H9 (cell line): ENCODE measurements at regions not wholly inside any gene's neighbourhood (a gene's known extent, or its start where the extent isn't known, plus 50 kb on each side); places are given as distances from the start of the nearest gene placed in this dataset.

Source experiments
- DNase-seq: peaks from one replicate; pipeline ENCODE4 v3.0.0-alpha.2; 2017
- H2AFZ ChIP-seq: one replicate; pipeline ENCODE4 v1.6.1; 2013; ENCODE audit warnings: mild to moderate bottlenecking, low read length, control low read depth, moderate library complexity
- H2AK5ac ChIP-seq: 2 replicates; pipeline ENCODE4 v1.6.1; 2013; ENCODE audit warnings: low read length, control low read depth, mixed read lengths; ENCODE audit not compliant: insufficient read length
- H2BK120ac ChIP-seq: one replicate; pipeline ENCODE4 v1.6.1; 2013; ENCODE audit warnings: low read depth, mild to moderate bottlenecking, low read length, control low read depth, inconsistent platforms; ENCODE audit not compliant: poor library complexity, severe bottlenecking
- H2BK12ac ChIP-seq: 2 replicates; pipeline ENCODE4 v1.6.1; 2013; ENCODE audit warnings: low read length, control low read depth, mixed read lengths, low read depth; ENCODE audit not compliant: insufficient read length
- H2BK15ac ChIP-seq: 2 replicates; pipeline ENCODE4 v1.6.1; 2013; ENCODE audit warnings: low read depth, low read length, control low read depth
- H2BK20ac ChIP-seq: one replicate; pipeline ENCODE4 v1.6.1; 2013; ENCODE audit warnings: low read depth, mild to moderate bottlenecking, low read length, control low read depth, inconsistent platforms; ENCODE audit not compliant: poor library complexity, severe bottlenecking
- H2BK5ac ChIP-seq: 2 replicates; pipeline ENCODE4 v1.6.1; 2013; ENCODE audit warnings: low read length, control low read depth, mixed read lengths; ENCODE audit not compliant: insufficient read length
- H3K14ac ChIP-seq: 2 replicates; pipeline ENCODE4 v1.6.1; 2013; ENCODE audit warnings: low read length, control low read depth; ENCODE audit not compliant: insufficient read depth
- H3K18ac ChIP-seq: 2 replicates; pipeline ENCODE4 v1.6.1; 2013; ENCODE audit warnings: low read depth, mild to moderate bottlenecking, mixed read lengths, low read length, control low read depth; ENCODE audit not compliant: insufficient read length
- H3K23ac ChIP-seq: 2 replicates; pipeline ENCODE4 v1.6.1; 2013; ENCODE audit warnings: low read length, control low read depth, mixed read lengths, low read depth; ENCODE audit not compliant: insufficient read length
- H3K23me2 ChIP-seq: 2 replicates; pipeline ENCODE4 v1.6.1; 2013; ENCODE audit warnings: low read depth, mild to moderate bottlenecking, mixed read lengths, low read length, control low read depth; ENCODE audit not compliant: insufficient read length, poor library complexity, severe bottlenecking
- H3K27ac ChIP-seq: 2 replicates; pipeline ENCODE4 v1.5.1; 2013; ENCODE audit warnings: low read length, control low read depth, mixed read lengths, low read depth; ENCODE audit not compliant: insufficient read length
- H3K27me3 ChIP-seq: 2 replicates; pipeline ENCODE4 v1.6.1; 2013; ENCODE audit warnings: low read length, control low read depth, inconsistent platforms; ENCODE audit not compliant: insufficient read depth
- H3K4ac ChIP-seq: 2 replicates; pipeline ENCODE4 v1.6.1; 2013; ENCODE audit warnings: low read depth, mild to moderate bottlenecking, control low read depth, inconsistent platforms, low read length, moderate library complexity
- H3K4me1 ChIP-seq: 2 replicates; pipeline ENCODE4 v1.6.1; 2013; ENCODE audit warnings: low read length, control low read depth, inconsistent platforms; ENCODE audit not compliant: insufficient read depth
- H3K4me2 ChIP-seq: 2 replicates; pipeline ENCODE4 v1.6.1; 2013; ENCODE audit warnings: low read length, control low read depth, mixed read lengths; ENCODE audit not compliant: insufficient read length, insufficient read depth
- H3K56ac ChIP-seq: 2 replicates; pipeline ENCODE4 v1.6.1; 2013; ENCODE audit warnings: low read depth, mild to moderate bottlenecking, mixed read lengths, low read length, control low read depth; ENCODE audit not compliant: insufficient read length
- H3K79me1 ChIP-seq: 2 replicates; pipeline ENCODE4 v1.6.1; 2013; ENCODE audit warnings: low read depth, mild to moderate bottlenecking, moderate library complexity, low read length, control low read depth, inconsistent platforms; ENCODE audit not compliant: insufficient read depth, poor library complexity, severe bottlenecking
- H3K79me2 ChIP-seq: 2 replicates; pipeline ENCODE4 v1.6.1; 2013; ENCODE audit warnings: low read length, control low read depth, inconsistent platforms; ENCODE audit not compliant: insufficient read depth
- H3K9ac ChIP-seq: 2 replicates; pipeline ENCODE4 v1.6.1; 2013; ENCODE audit warnings: low read length, control low read depth, mixed read lengths; ENCODE audit not compliant: insufficient read length; ENCODE audit errors: extremely low read depth
- H3K9me3 ChIP-seq: one replicate; pipeline ENCODE4 v1.6.1; 2013; ENCODE audit warnings: low read depth, low read length, inconsistent platforms; ENCODE audit not compliant: control insufficient read depth
- H3T11ph ChIP-seq: one replicate; pipeline ENCODE4 v1.6.1; 2013; ENCODE audit warnings: mild to moderate bottlenecking, low read length, control low read depth, inconsistent platforms
- H4K20me1 ChIP-seq: one replicate; pipeline ENCODE4 v1.6.1; 2013; ENCODE audit not compliant: control insufficient read depth, insufficient read length, insufficient read depth
- H4K5ac ChIP-seq: 2 replicates; pipeline ENCODE4 v1.6.1; 2013; ENCODE audit warnings: low read depth, mild to moderate bottlenecking, mixed read lengths, low read length, control low read depth; ENCODE audit not compliant: insufficient read length
- H4K8ac ChIP-seq: replicated peaks from 2 replicates; pipeline ENCODE4 v1.6.1; 2013; ENCODE audit warnings: low read length, control low read depth, mixed read lengths, low read depth; ENCODE audit not compliant: insufficient read length
- H4K91ac ChIP-seq: 2 replicates; pipeline ENCODE4 v1.6.1; 2013; ENCODE audit warnings: low read depth, mild to moderate bottlenecking, moderate library complexity, mixed read lengths, low read length, control low read depth; ENCODE audit not compliant: insufficient read length
- H3K27ac Mint-ChIP-seq, 3 experiments: 2 replicates in 2 of 3; 3 replicates in 1 of 3; pipeline ENCODE4 v1.8.0; 2020 to 2021; ENCODE audit warnings: mixed read lengths in 3 of 3, mild to moderate bottlenecking in 1 of 3, moderate library complexity in 1 of 3
- H3K27me3 Mint-ChIP-seq: 2 replicates; pipeline ENCODE4 v1.8.0; 2021; ENCODE audit warnings: low read depth, mild to moderate bottlenecking, moderate library complexity, mixed read lengths
- H3K36me3 Mint-ChIP-seq, 3 experiments: 2 replicates in 2 of 3; 3 replicates in 1 of 3; pipeline ENCODE4 v1.8.0; 2020 to 2021; ENCODE audit warnings: low read depth in 3 of 3, mixed read lengths in 3 of 3; ENCODE audit not compliant: insufficient read depth in 1 of 3
- H3K4me1 Mint-ChIP-seq, 2 experiments: 2 replicates each; pipeline ENCODE4 v1.8.0; 2020; ENCODE audit warnings: mixed read lengths in 2 of 2
- H3K4me3 Mint-ChIP-seq, 2 experiments: 2 replicates in 1 of 2; 3 replicates in 1 of 2; pipeline ENCODE4 v1.8.0; 2020 to 2021; ENCODE audit warnings: mild to moderate bottlenecking in 2 of 2, mixed read lengths in 2 of 2, moderate library complexity in 1 of 2
- H3K9me3 Mint-ChIP-seq, 2 experiments: 2 replicates in 1 of 2; 3 replicates in 1 of 2; pipeline ENCODE4 v1.8.0; 2020; ENCODE audit warnings: mild to moderate bottlenecking in 2 of 2, mixed read lengths in 2 of 2, moderate library complexity in 1 of 2
- WGBS: extraction: QIAGEN DNeasy Blood & Tissue Kit; methylation state at CpG from one replicate; pipeline ENCODE4 v1.1.7; 2013; ENCODE audit warnings: missing lambda C conversion rate, low lambda C conversion rate, mixed read lengths; ENCODE audit not compliant: insufficient read length; ENCODE audit errors: extremely low coverage; 5-methylcytosine and 5-hydroxymethylcytosine counted together
- TF ChIP-seq, protein P1 (sequence below): fragments of 200-600 bp; sonication (generic); conservative IDR thresholded peaks from 3 replicates; pipeline ENCODE4 v1.8.0; 2021; ENCODE audit warnings: antibody characterized with exemption, mild to moderate bottlenecking

- Histone ChIP-seq H4K5ac (no peak overlapping the region), H3K23me2 (no peaks in the 10 kb centered on the region), H3K79me1 (no peaks in the 10 kb centered on the region), H3K4ac (no peak overlapping the region), H2BK12ac (no peak overlapping the region), H3K79me2 (no peaks in the 10 kb centered on the region), H3K18ac (no peak overlapping the region), H2BK15ac (no peak overlapping the region), H3K23ac (no peak overlapping the region), H4K91ac (no peak overlapping the region), H3K9me3 (no peaks in the 10 kb centered on the region), H3K27me3 (no peaks in the 10 kb centered on the region), H3K14ac (no peak overlapping the region), H2BK5ac (no peak overlapping the region), H2BK120ac (no peak overlapping the region), H3K56ac (no peak overlapping the region), H3T11ph (no peak overlapping the region), H2AK5ac (no peak overlapping the region), H3K27ac (no peak overlapping the region), H3K4me1 (no peaks in the 10 kb centered on the region), H2BK20ac (no peak overlapping the region), H4K8ac (no peak overlapping the region), H2AFZ (no peak overlapping the region), H4K20me1 (no peaks in the 10 kb centered on the region), H3K9ac (no peak overlapping the region), H3K4me2 (no peak overlapping the region)
- Mint-ChIP-seq H3K27me3 (peaks cover 25% of the 10 kb centered on the region), H3K36me3 (no peaks in the 10 kb centered on the region), H3K4me1 (peaks cover 12 to 16% of the 10 kb centered on the region in 2 experiments), H3K4me3 (no peak overlapping the region), H3K9me3 (no peaks in the 10 kb centered on the region), H3K27ac (no peak overlapping the region)
- no peak for DNase-seq
- TF ChIP-seq, protein P1, sequence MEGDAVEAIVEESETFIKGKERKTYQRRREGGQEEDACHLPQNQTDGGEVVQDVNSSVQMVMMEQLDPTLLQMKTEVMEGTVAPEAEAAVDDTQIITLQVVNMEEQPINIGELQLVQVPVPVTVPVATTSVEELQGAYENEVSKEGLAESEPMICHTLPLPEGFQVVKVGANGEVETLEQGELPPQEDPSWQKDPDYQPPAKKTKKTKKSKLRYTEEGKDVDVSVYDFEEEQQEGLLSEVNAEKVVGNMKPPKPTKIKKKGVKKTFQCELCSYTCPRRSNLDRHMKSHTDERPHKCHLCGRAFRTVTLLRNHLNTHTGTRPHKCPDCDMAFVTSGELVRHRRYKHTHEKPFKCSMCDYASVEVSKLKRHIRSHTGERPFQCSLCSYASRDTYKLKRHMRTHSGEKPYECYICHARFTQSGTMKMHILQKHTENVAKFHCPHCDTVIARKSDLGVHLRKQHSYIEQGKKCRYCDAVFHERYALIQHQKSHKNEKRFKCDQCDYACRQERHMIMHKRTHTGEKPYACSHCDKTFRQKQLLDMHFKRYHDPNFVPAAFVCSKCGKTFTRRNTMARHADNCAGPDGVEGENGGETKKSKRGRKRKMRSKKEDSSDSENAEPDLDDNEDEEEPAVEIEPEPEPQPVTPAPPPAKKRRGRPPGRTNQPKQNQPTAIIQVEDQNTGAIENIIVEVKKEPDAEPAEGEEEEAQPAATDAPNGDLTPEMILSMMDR: no peak
- no CpG with 5 or more reads among the region's 4 CpGs for WGBS
These were observed 72.5 kb upstream of the DRD2 start for GRCh38 chr11:113547739-113548138.
